Panc1 (cell line): ENCODE measurements at regions not wholly inside any gene's neighbourhood (a gene's known extent, or its start where the extent isn't known, plus 50 kb on each side); places are given as distances from the start of the nearest gene placed in this dataset.

Experiments
- ATAC-seq: fragments of 200-7000 bp; cut with Tn5 transposase; 2 replicates; pipeline ENCODE4 v1.9.1; 2020; ENCODE audit warnings: mild to moderate bottlenecking, moderate library complexity
- BruUV-seq: library from RNA; stranded (reverse); fragments of 400-500 nt; replicated peaks from 2 replicates; lab custom pipeline; 2021; lab: Mats Ljungman, UMichigan
- CTCF ChIA-PET: fragments of 300-600 bp; sonication (Branson Sonifier 250); formaldehyde crosslinking; loops from one replicate; lab custom pipeline; 2022; ENCODE audit warnings: antibody characterized with exemption; lab: Charles Lee
- POLR2A ChIA-PET: fragments of 300-600 bp; sonication (Branson Sonifier 250); formaldehyde crosslinking; loops from one replicate; lab custom pipeline; 2022; ENCODE audit warnings: antibody characterized with exemption; lab: Charles Lee
- DNase-seq: peaks from one replicate; pipeline ENCODE4 v3.0.0-alpha.2; 2010; ENCODE audit warnings: low read depth, low spot score
- H3K27ac ChIP-seq: 2 replicates; pipeline ENCODE4 v1.5.1; 2011; ENCODE audit warnings: mild to moderate bottlenecking, low read length, inconsistent platforms
- H3K27me3 ChIP-seq: fragments of 200-500 bp; sonication (Bioruptor generic); 2 replicates; pipeline ENCODE4 v1.6.0; 2014; ENCODE audit warnings: low read length, inconsistent platforms; ENCODE audit not compliant: control insufficient read depth, insufficient read depth
- H3K36me3 ChIP-seq: fragments of 200-500 bp; sonication (Bioruptor generic); 2 replicates; pipeline ENCODE4 v1.5.1; 2014; ENCODE audit warnings: inconsistent platforms, mild to moderate bottlenecking, low read length, moderate library complexity; ENCODE audit not compliant: control insufficient read depth, insufficient read depth
- H3K4me1 ChIP-seq: 2 replicates; pipeline ENCODE4 v1.5.1; 2011; ENCODE audit warnings: inconsistent platforms, mild to moderate bottlenecking, low read length, moderate library complexity; ENCODE audit not compliant: control insufficient read depth, insufficient read depth
- H3K4me3 ChIP-seq, 2 experiments: 2 replicates each; pipeline ENCODE4 v1.5.1; 2011 to 2012; ENCODE audit warnings: low read depth in 2 of 2, low read length in 2 of 2, mild to moderate bottlenecking in 2 of 2, inconsistent platforms in 1 of 2, moderate library complexity in 1 of 2
- H3K9me3 ChIP-seq: fragments of 200-500 bp; sonication (Bioruptor generic); 2 replicates; pipeline ENCODE4 v1.5.1; 2014; ENCODE audit warnings: low read depth, mild to moderate bottlenecking, inconsistent platforms, low read length, moderate library complexity; ENCODE audit not compliant: control insufficient read depth, insufficient read depth
- CTCF ChIP-seq: fragments of 450-650 bp; IDR thresholded peaks from 2 replicates; pipeline ENCODE4 v1.5.1; 2017; ENCODE audit warnings: mild to moderate bottlenecking
- POLR2AphosphoS5 ChIP-seq: IDR thresholded peaks from 2 replicates; pipeline ENCODE4 v1.6.1; 2012; ENCODE audit warnings: mild to moderate bottlenecking, low read depth, low read length, moderate library complexity
- SIN3A ChIP-seq: IDR thresholded peaks from 2 replicates; pipeline ENCODE4 v1.6.1; 2012; ENCODE audit warnings: low read depth, mild to moderate bottlenecking, low read length, moderate library complexity, borderline replicate concordance; ENCODE audit not compliant: insufficient read depth
- TCF7L2 ChIP-seq: IDR thresholded peaks from 2 replicates; pipeline ENCODE4 v1.6.1; 2011; ENCODE audit warnings: mild to moderate bottlenecking, low read depth, low read length, inconsistent platforms
- in situ Hi-C: cut with HindIII; loops from 2 replicates; pipeline ENCODE4 v1.10.0; 2016; ENCODE audit warnings: low sequenced_read_pairs, low pct_unique_long_range_greater_than_20kb
- intact Hi-C: fragments of 100-400 bp; cut with micrococcal nuclease; formaldehyde crosslinking; loops from one replicate; pipeline ENCODE4 v1.10.0; 2022; ENCODE audit not compliant: unreplicated experiment
- TF ChIP-seq, protein P1 (sequence below), 2 experiments: IDR thresholded peaks; 2 replicates each; pipeline ENCODE4 v1.6.1; 2011 to 2012; ENCODE audit warnings: low read depth in 2 of 2, control low read depth in 1 of 2, low read length in 1 of 2, mild to moderate bottlenecking in 1 of 2, moderate library complexity in 1 of 2; ENCODE audit not compliant: insufficient read depth in 1 of 2

DNA sequence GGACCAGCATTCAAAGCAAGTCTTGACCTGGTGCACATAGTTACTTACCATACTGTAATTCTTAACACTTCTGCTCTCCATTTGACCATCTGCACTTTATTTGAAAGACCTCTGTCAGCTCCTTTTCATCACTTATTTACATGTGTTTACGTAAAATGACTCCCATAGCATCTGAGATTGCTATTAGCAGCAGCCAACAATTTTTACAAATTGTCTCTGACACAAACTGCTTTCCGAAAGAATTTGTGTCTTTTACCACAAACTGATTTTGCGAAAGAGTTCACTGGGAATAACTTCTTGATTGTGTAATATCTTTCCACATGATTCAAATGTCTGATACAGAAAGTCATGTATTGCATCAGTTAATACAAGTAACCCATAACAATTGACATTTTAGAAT lies 144.1 kb upstream of the PEX5L start:
- no peaks in the 10 kb centered on the region for H3K27me3 ChIP-seq
- intact Hi-C loops = no loop called here
- H3K4me3 ChIP-seq = no peak overlapping the region
- ChIA-PET POLR2A (no interaction called here), CTCF (no interaction called here)
- DNase-seq = no peak
- no peak for ATAC-seq
- H3K36me3 ChIP-seq = no peaks in the 10 kb centered on the region
- TF ChIP-seq, protein P1, sequence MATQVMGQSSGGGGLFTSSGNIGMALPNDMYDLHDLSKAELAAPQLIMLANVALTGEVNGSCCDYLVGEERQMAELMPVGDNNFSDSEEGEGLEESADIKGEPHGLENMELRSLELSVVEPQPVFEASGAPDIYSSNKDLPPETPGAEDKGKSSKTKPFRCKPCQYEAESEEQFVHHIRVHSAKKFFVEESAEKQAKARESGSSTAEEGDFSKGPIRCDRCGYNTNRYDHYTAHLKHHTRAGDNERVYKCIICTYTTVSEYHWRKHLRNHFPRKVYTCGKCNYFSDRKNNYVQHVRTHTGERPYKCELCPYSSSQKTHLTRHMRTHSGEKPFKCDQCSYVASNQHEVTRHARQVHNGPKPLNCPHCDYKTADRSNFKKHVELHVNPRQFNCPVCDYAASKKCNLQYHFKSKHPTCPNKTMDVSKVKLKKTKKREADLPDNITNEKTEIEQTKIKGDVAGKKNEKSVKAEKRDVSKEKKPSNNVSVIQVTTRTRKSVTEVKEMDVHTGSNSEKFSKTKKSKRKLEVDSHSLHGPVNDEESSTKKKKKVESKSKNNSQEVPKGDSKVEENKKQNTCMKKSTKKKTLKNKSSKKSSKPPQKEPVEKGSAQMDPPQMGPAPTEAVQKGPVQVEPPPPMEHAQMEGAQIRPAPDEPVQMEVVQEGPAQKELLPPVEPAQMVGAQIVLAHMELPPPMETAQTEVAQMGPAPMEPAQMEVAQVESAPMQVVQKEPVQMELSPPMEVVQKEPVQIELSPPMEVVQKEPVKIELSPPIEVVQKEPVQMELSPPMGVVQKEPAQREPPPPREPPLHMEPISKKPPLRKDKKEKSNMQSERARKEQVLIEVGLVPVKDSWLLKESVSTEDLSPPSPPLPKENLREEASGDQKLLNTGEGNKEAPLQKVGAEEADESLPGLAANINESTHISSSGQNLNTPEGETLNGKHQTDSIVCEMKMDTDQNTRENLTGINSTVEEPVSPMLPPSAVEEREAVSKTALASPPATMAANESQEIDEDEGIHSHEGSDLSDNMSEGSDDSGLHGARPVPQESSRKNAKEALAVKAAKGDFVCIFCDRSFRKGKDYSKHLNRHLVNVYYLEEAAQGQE (IDR thresholded peaks at IDR 0.05; ENCODE audit: insufficient read depth in 1 of 2, low read depth in 2 of 2, low read length in 1 of 2) = no peak
- TF ChIP-seq SIN3A = no peak
- no peak for TF ChIP-seq POLR2AphosphoS5
- TF ChIP-seq CTCF = no peak
- TF ChIP-seq TCF7L2 = no peak
- H3K9me3 ChIP-seq = no peaks in the 10 kb centered on the region
- H3K4me1 ChIP-seq = no peaks in the 10 kb centered on the region
- in situ Hi-C loops = no loop called here
- no peak overlapping the region for H3K27ac ChIP-seq
- BruUV-seq = no TSS peak

GRCh38 chr3:180181387-180181786 lies 144.7 kb upstream of the PEX5L start:
- TF ChIP-seq, protein P1 (IDR thresholded peaks at IDR 0.05; ENCODE audit: insufficient read depth in 1 of 2, low read depth in 2 of 2, low read length in 1 of 2) = no peak
- no peak for TF ChIP-seq SIN3A
- no peak for TF ChIP-seq TCF7L2
- no peak for TF ChIP-seq POLR2AphosphoS5
- no peak for TF ChIP-seq CTCF
- no peak for DNase-seq
- Histone ChIP-seq H3K4me3 (no peak overlapping the region), H3K9me3 (no peaks in the 10 kb centered on the region), H3K27me3 (no peaks in the 10 kb centered on the region), H3K4me1 (no peaks in the 10 kb centered on the region), H3K36me3 (no peaks in the 10 kb centered on the region), H3K27ac (no peak overlapping the region)
- no TSS peak for BruUV-seq
- in situ Hi-C loops = no loop called here
- intact Hi-C loops = no loop called here
- no peak for ATAC-seq
- POLR2A ChIA-PET = no interaction called here
- CTCF ChIA-PET = no interaction called here
